Mesothelial cell of epicardium (in vitro differentiated cells): ENCODE measurements at regions not wholly inside any gene's neighbourhood (a gene's known extent, or its start where the extent isn't known, plus 50 kb on each side); places are given as distances from the start of the nearest gene placed in this dataset.

Source experiments
- DNase-seq, 2 experiments: peaks; one replicate each; pipeline ENCODE4 v3.0.0; 2021; ENCODE audit warnings: low spot score in 2 of 2; ENCODE audit not compliant: unreplicated experiment in 2 of 2
- H3K27ac Mint-ChIP-seq: 2 replicates; pipeline ENCODE4 v1.8.0; 2021; ENCODE audit warnings: mixed read lengths
- H3K27me3 Mint-ChIP-seq: 2 replicates; pipeline ENCODE4 v1.8.0; 2021; ENCODE audit warnings: low read depth, mixed read lengths
- H3K36me3 Mint-ChIP-seq: 2 replicates; pipeline ENCODE4 v1.8.0; 2021; ENCODE audit warnings: mixed read lengths
- H3K4me1 Mint-ChIP-seq: 2 replicates; pipeline ENCODE4 v1.8.0; 2021; ENCODE audit warnings: mixed read lengths
- H3K4me3 Mint-ChIP-seq: 2 replicates; pipeline ENCODE4 v1.8.0; 2021; ENCODE audit warnings: mild to moderate bottlenecking, moderate library complexity, mixed read lengths
- H3K9me3 Mint-ChIP-seq: 2 replicates; pipeline ENCODE4 v1.8.0; 2021; ENCODE audit warnings: mixed read lengths
- CTCF ChIP-seq: fragments of 200-600 bp; sonication (generic); IDR thresholded peaks from one replicate; pipeline ENCODE4 v1.5.0; 2021; ENCODE audit warnings: antibody characterized with exemption; ENCODE audit not compliant: unreplicated experiment

GRCh38 chr4:57331959-57332358 lies 221.8 kb upstream of the IGFBP7 start:
- no peaks in the 10 kb centered on the region for H3K36me3 Mint-ChIP-seq
- no peak for TF ChIP-seq CTCF
- H3K27me3 Mint-ChIP-seq = peaks cover 10% of the 10 kb centered on the region
- DNase-seq = no peak
- H3K9me3 Mint-ChIP-seq = no peaks in the 10 kb centered on the region
- no peak overlapping the region for H3K4me3 Mint-ChIP-seq
- H3K4me1 Mint-ChIP-seq = peaks cover 18% of the 10 kb centered on the region
- no peak overlapping the region for H3K27ac Mint-ChIP-seq

DNA sequence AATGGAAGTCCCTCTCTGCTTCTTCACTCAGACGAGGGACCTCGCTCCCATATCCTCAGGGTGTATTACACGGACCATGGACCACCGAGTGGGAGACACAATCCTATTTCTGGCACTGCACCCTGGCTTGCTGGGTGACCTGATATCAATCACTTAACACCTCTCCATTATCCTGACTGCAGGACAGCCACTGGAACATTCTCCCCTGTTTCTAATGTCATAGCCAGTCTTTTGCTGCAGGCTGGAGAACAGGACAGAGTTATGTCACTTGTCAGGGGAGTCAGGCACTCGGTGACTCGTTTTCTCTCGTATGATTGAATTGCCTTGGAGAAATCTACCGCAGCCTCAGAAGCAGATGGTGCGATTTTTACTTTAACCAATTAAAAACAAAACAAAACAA lies 219.1 kb upstream of the IGFBP7 start:
- no peak for TF ChIP-seq CTCF
- Mint-ChIP-seq H3K27ac (no peak overlapping the region), H3K27me3 (peaks cover 6% of the 10 kb centered on the region), H3K4me3 (no peak overlapping the region), H3K36me3 (no peaks in the 10 kb centered on the region), H3K9me3 (no peaks in the 10 kb centered on the region), H3K4me1 (peaks cover 17% of the 10 kb centered on the region)
- no peak for DNase-seq

DNA sequence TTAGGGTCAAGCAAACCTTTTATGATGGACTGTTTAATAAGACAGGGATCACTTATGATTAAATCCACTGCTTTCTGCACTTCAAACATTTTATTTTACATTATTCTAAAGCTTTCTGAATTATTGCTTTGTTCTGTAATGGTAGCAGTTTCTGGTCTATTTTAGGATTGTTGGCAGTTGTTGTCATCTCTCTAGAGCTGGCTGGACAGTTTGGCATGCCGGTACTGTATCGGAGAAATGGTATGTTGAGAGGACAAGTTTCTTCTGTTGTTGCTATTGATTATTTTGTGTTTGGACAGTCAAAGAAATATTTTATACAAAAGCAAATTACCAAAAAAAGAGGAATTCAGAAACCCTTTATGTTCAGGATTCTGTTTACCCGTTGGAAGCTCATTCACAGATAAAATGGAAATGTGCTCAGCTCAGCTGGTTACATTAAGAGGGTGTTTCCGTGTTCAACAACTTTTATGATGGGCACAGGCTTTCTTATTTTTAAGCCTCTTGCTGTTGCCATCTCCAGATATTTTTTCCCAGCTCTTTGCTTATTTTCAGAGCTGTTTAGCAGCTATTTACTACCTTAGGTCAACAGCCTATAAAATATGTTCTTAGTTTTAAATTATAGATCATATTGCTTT lies 214.6 kb upstream of the IGFBP7 start:
- Mint-ChIP-seq H3K4me1 (peaks cover 8% of the 10 kb centered on the region), H3K27ac (no peak overlapping the region), H3K27me3 (peaks cover 3% of the 10 kb centered on the region)

DNA sequence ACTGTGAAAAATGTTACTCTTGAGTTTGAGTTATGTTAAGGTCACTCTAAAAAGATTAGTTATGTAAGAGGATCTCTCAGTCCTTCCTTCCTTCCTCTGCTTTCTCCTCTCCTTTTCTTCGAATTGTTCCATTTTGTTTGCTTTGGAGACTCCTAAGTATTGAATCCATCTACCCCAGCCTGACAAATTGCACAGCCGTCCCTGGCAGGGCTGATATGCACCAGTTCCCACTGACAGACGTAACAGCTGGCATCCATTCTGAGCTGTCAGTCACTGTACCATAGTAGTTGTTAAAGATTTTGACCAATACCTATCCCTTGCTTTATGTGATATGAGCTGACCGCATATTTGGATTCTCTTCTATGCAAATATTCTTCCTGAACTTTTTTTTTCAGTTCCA lies 210.7 kb upstream of the IGFBP7 start:
- H3K9me3 Mint-ChIP-seq = no peaks in the 10 kb centered on the region
- H3K27me3 Mint-ChIP-seq = peaks cover 2% of the 10 kb centered on the region
- no peak for DNase-seq
- H3K27ac Mint-ChIP-seq = no peak overlapping the region
- H3K36me3 Mint-ChIP-seq = no peaks in the 10 kb centered on the region
- H3K4me1 Mint-ChIP-seq = peaks cover 5% of the 10 kb centered on the region
- no peak for TF ChIP-seq CTCF
- no peak overlapping the region for H3K4me3 Mint-ChIP-seq

More for the DNA sequence above, 214.6 kb upstream of the IGFBP7 start:
- H3K4me3 Mint-ChIP-seq = no peak overlapping the region
- H3K9me3 Mint-ChIP-seq = no peaks in the 10 kb centered on the region
- H3K36me3 Mint-ChIP-seq = no peaks in the 10 kb centered on the region
- no peak for TF ChIP-seq CTCF
- DNase-seq = no peak

GRCh38 chr4:57320217-57320616 lies 210.0 kb upstream of the IGFBP7 start:
- H3K9me3 Mint-ChIP-seq = peaks cover 4% of the 10 kb centered on the region

More at GRCh38 chr4:57320217-57320616, 210.0 kb upstream of the IGFBP7 start:
- Mint-ChIP-seq H3K27me3 (no peaks in the 10 kb centered on the region), H3K27ac (no peak overlapping the region), H3K4me3 (no peak overlapping the region), H3K36me3 (no peaks in the 10 kb centered on the region), H3K4me1 (peaks cover 5% of the 10 kb centered on the region)
- no peak for DNase-seq
- no peak for TF ChIP-seq CTCF
